ENCODE measurements at regions not wholly inside any gene's neighbourhood (a gene's known extent, or its start where the extent isn't known, plus 50 kb on each side); places are given as distances from the start of the nearest gene placed in this dataset.

DNA sequence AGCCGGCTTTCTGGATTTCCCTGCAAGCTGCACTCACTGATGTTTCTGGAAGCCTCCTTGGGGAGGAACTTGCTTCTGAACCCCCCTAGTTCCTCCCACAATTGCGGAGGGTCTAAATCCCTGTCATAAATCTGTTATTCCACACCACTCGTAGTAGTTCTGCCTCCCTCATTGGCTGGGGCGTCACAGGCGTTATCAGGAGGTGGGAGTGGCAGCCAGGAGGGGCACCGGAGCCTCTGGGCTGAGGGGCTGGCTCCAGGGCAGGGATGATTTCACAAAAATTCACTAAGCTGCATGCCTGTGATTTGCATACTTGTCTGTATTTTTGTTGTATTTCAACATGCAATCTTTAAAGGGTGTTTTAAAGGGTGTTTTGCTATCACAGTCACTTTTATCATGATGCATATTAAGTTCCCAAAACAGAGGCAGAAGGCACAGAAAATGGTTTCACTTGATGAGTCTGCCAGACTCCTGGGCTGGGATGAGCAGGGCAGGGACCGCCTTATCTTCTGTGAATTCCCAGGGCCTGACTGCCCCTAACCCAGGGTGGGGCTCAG is 176.2 kb upstream of the FOXF1 start:
- DNase-seq (ENCODE audit: extremely low spot score, unreplicated experiment): no peak
- Mint-ChIP-seq H3K4me3 (ENCODE audit: unreplicated experiment) (no peak overlapping the region), H3K27ac (ENCODE audit: unreplicated experiment) (no peak overlapping the region), H3K27me3 (ENCODE audit: unreplicated experiment) (peaks cover 24% of the 10 kb centered on the region), H3K9me3 (ENCODE audit: unreplicated experiment) (no peaks in the 10 kb centered on the region), H3K36me3 (ENCODE audit: unreplicated experiment) (no peaks in the 10 kb centered on the region), H3K4me1 (ENCODE audit: unreplicated experiment) (no peaks in the 10 kb centered on the region)
- TF ChIP-seq, protein P1, sequence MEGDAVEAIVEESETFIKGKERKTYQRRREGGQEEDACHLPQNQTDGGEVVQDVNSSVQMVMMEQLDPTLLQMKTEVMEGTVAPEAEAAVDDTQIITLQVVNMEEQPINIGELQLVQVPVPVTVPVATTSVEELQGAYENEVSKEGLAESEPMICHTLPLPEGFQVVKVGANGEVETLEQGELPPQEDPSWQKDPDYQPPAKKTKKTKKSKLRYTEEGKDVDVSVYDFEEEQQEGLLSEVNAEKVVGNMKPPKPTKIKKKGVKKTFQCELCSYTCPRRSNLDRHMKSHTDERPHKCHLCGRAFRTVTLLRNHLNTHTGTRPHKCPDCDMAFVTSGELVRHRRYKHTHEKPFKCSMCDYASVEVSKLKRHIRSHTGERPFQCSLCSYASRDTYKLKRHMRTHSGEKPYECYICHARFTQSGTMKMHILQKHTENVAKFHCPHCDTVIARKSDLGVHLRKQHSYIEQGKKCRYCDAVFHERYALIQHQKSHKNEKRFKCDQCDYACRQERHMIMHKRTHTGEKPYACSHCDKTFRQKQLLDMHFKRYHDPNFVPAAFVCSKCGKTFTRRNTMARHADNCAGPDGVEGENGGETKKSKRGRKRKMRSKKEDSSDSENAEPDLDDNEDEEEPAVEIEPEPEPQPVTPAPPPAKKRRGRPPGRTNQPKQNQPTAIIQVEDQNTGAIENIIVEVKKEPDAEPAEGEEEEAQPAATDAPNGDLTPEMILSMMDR (IDR thresholded peaks at IDR 0.05): no peak

DNA sequence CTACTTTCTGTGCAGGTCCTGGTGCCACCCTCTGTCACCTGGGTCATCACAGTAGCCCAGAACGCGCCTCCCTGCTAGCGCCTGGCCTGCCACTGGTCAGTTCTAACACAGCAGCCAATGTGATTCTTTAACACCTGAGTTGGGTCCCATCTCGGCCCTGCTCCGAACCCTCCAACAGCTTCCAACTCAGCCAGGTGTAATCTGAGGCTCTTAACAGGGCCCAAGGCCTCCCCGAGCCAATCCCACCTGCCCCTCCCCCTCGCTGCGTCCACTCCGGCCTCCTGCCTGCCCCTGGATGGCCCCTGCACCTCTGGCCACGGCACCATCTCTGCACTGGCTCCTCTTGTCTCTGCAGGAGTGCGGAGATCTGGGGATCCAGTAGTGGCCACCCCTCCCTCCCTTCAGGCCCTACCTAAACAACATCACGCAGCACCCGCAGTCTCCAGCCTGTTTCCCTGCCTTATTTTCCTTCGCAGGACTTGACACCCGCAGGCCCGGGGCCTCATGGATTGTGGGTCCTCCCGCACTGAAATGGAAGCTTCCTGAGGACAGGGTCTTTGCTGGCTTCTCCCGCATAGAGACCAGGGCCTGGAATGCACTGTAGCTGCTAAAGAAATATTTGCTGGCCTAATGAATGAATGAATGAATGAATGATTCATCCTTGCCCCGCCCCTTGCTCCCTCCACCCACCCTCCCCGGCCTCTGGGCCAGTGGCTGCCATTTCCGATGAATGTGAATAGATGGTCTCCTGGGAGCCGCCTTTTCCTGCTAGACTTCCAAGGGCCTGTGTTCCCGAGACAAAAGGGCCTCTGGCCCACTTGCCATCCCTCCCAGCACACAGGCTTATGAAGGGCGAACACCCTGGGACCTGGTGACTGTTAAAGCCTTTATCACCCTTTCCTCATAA is 174.8 kb upstream of the FOXF1 start:
- H3K9me3 Mint-ChIP-seq (ENCODE audit: unreplicated experiment): no peaks in the 10 kb centered on the region
- H3K27me3 Mint-ChIP-seq (ENCODE audit: unreplicated experiment): peaks cover 18% of the 10 kb centered on the region
- no peak overlapping the region for H3K27ac Mint-ChIP-seq (ENCODE audit: unreplicated experiment)
- H3K36me3 Mint-ChIP-seq (ENCODE audit: unreplicated experiment): no peaks in the 10 kb centered on the region
- TF ChIP-seq, protein P1 (IDR thresholded peaks at IDR 0.05): no peak
- H3K4me3 Mint-ChIP-seq (ENCODE audit: unreplicated experiment): no peak overlapping the region
- H3K4me1 Mint-ChIP-seq (ENCODE audit: unreplicated experiment): no peaks in the 10 kb centered on the region
- no peak for DNase-seq (ENCODE audit: extremely low spot score, unreplicated experiment)

DNA sequence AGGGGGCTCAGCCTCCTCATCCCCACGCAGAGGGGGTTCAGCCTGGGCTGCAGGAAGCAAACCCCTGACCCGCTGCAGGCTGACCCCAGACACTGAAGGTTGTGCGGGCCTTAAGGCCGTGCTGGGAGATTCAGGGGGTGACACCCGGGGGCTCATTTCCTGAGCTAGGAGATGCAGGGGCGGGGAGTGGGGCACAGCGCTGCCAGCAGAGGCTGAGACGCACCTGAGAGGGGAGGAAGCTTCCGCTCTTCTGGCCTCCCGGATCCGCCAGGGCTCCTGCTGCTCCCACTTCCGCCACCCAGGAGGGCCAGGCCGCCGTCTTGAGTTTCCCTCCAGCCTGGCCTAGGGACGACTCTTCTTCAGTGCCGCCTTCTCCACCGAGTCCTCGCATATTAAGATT is 173.2 kb upstream of the FOXF1 start:
- TF ChIP-seq, protein P1 (IDR thresholded peaks at IDR 0.05): no peak
- DNase-seq (ENCODE audit: extremely low spot score, unreplicated experiment): no peak
- no peaks in the 10 kb centered on the region for H3K9me3 Mint-ChIP-seq (ENCODE audit: unreplicated experiment)
- H3K4me3 Mint-ChIP-seq (ENCODE audit: unreplicated experiment): no peak overlapping the region
- peaks cover 28% of the 10 kb centered on the region for H3K27me3 Mint-ChIP-seq (ENCODE audit: unreplicated experiment)
- no peaks in the 10 kb centered on the region for H3K36me3 Mint-ChIP-seq (ENCODE audit: unreplicated experiment)
- H3K4me1 Mint-ChIP-seq (ENCODE audit: unreplicated experiment): no peaks in the 10 kb centered on the region
- no peak overlapping the region for H3K27ac Mint-ChIP-seq (ENCODE audit: unreplicated experiment)

DNA sequence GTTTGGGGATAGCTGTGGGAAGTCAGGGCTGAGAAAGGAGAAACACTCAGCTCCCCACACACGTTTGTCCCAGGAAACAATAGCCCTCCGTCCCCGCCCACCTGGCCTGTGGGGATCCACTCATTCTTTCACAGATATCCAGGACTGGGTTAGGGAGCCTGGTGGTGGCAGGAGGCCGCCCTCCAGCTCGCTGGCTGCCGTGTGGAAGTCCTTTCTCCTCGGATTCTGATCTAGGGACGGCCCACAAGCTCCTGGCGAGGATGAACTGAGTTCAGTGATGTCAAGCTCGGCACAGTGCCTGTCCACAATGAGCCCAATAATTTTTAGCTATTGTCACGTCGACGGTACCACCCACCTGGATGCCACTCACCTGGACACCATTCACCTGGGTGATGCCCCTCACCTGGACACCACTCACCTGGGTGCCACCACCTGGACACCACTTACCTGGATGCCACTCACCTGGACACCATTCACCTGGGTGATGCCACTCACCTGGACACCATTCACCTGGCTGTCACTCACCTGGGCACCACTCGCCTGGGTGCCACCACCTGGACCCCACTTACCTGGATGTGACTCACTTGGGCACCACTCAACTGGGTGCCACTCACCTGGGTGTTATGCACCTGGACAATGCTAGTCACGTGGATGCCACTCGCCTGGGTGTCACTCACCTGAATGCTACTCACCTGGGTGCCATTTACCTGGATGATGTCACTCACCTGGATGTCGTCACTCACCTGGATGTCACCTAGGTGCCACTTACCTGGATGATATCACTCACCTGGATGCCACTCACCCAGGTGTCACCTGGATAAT is 172.5 kb upstream of the FOXF1 start:
- TF ChIP-seq, protein P1 (IDR thresholded peaks at IDR 0.05): no peak
- no peaks in the 10 kb centered on the region for H3K36me3 Mint-ChIP-seq (ENCODE audit: unreplicated experiment)
- no peaks in the 10 kb centered on the region for H3K4me1 Mint-ChIP-seq (ENCODE audit: unreplicated experiment)
- no peak overlapping the region for H3K4me3 Mint-ChIP-seq (ENCODE audit: unreplicated experiment)
- no peak overlapping the region for H3K27ac Mint-ChIP-seq (ENCODE audit: unreplicated experiment)
- DNase-seq (ENCODE audit: extremely low spot score, unreplicated experiment): no peak
- peaks cover 32% of the 10 kb centered on the region for H3K27me3 Mint-ChIP-seq (ENCODE audit: unreplicated experiment)
- no peaks in the 10 kb centered on the region for H3K9me3 Mint-ChIP-seq (ENCODE audit: unreplicated experiment)
